ENCODE measurements at regions not wholly inside any gene's neighbourhood (a gene's known extent, or its start where the extent isn't known, plus 50 kb on each side); places are given as distances from the start of the nearest gene placed in this dataset.

- no peak for DNase-seq (ENCODE audit: low spot score)
- no peak overlapping the region for H3K9ac ChIP-seq (ENCODE audit: low read depth in 1 of 2, low read length in 2 of 2)
- H3K27me3 ChIP-seq (ENCODE audit: control insufficient read depth in 4 of 4, insufficient read depth in 4 of 4, low read length in 3 of 4), result no peaks in the 10 kb centered on the region
- H3K4me3 ChIP-seq (ENCODE audit: low read depth in 1 of 3, low read length in 3 of 3), result no peak overlapping the region
- H3K36me3 ChIP-seq (ENCODE audit: control insufficient read depth in 4 of 4, insufficient read depth in 3 of 4, low read depth in 1 of 4, low read length in 3 of 4), result no peaks in the 10 kb centered on the region
- no peaks in the 10 kb centered on the region for H3K4me1 ChIP-seq (ENCODE audit: control insufficient read depth in 4 of 4, insufficient read depth in 4 of 4, low read length in 3 of 4)
- peaks cover 0 to 2% (median 0%) of the 10 kb centered on the region in 4 donors for H3K9me3 ChIP-seq (ENCODE audit: control insufficient read depth in 4 of 4, low read length in 3 of 4)
- TF ChIP-seq ZBTB33 (IDR thresholded peaks at IDR 0.05), result no peak
- no peak for TF ChIP-seq ATF3 (IDR thresholded peaks at IDR 0.05)
- TF ChIP-seq RAD21 (IDR thresholded peaks at IDR 0.05), result no peak
- no peak for TF ChIP-seq HNF4G (IDR thresholded peaks at IDR 0.05)
- no peak overlapping the region for H3K27ac ChIP-seq (ENCODE audit: low read depth in 1 of 2, low read length in 2 of 2)
Measured at GRCh38 chr6:48744948-48745347, 634.0 kb upstream of the PTCHD4 start.

- WGBS, result 71% methylated on average over 3 of the region's 3 CpGs
- Histone ChIP-seq H3K9me3 (ENCODE audit: control insufficient read depth in 4 of 4, low read length in 3 of 4) (peaks cover 0 to 2% (median 0%) of the 10 kb centered on the region in 4 donors), H3K9ac (ENCODE audit: low read depth in 1 of 2, low read length in 2 of 2) (no peak overlapping the region), H3K27ac (ENCODE audit: low read depth in 1 of 2, low read length in 2 of 2) (no peak overlapping the region), H3K4me3 (ENCODE audit: low read depth in 1 of 3, low read length in 3 of 3) (no peak overlapping the region), H3K36me3 (ENCODE audit: control insufficient read depth in 4 of 4, insufficient read depth in 3 of 4, low read depth in 1 of 4, low read length in 3 of 4) (no peaks in the 10 kb centered on the region), H3K4me1 (ENCODE audit: control insufficient read depth in 4 of 4, insufficient read depth in 4 of 4, low read length in 3 of 4) (no peaks in the 10 kb centered on the region), H3K27me3 (ENCODE audit: control insufficient read depth in 4 of 4, insufficient read depth in 4 of 4, low read length in 3 of 4) (no peaks in the 10 kb centered on the region)
- DNase-seq (ENCODE audit: low spot score), result no peak
- no peak for TF ChIP-seq HNF4A (conservative IDR thresholded peaks at IDR 0.05)
- TF ChIP-seq MAX (IDR thresholded peaks at IDR 0.05), result no peak
- TF ChIP-seq RXRA (IDR thresholded peaks at IDR 0.05), result no peak
- TF ChIP-seq RAD21 (IDR thresholded peaks at IDR 0.05), result no peak
- no peak for TF ChIP-seq ATF3 (IDR thresholded peaks at IDR 0.05)
- no peak for TF ChIP-seq HNF4G (IDR thresholded peaks at IDR 0.05)
- TF ChIP-seq FOXA2 (IDR thresholded peaks at IDR 0.05), result no peak
- no peak for TF ChIP-seq NR2F2 (IDR thresholded peaks at IDR 0.05)
- TF ChIP-seq GABPA (IDR thresholded peaks at IDR 0.05 in 1 of 2, conservative IDR thresholded peaks at IDR 0.05 in 1 of 2), result no peak
- no peak for TF ChIP-seq JUND (IDR thresholded peaks at IDR 0.05)
- no peak for TF ChIP-seq CTCF (IDR thresholded peaks at IDR 0.05; ENCODE audit: low read depth, low read length, missing input control)
- no peak for TF ChIP-seq YY1 (IDR thresholded peaks at IDR 0.05)
- TF ChIP-seq FOXA1 (IDR thresholded peaks at IDR 0.05), result no peak
- no peak for TF ChIP-seq REST (IDR thresholded peaks at IDR 0.05)
- TF ChIP-seq TAF1 (conservative IDR thresholded peaks at IDR 0.05), result no peak
Measured at GRCh38 chr6:48743738-48744137, 632.7 kb upstream of the PTCHD4 start.

All from liver (tissue), 8 donors.